Fibroblast of skin of scalp (primary cell): ENCODE measurements at regions not wholly inside any gene's neighbourhood (a gene's known extent, or its start where the extent isn't known, plus 50 kb on each side); places are given as distances from the start of the nearest gene placed in this dataset.

Source experiments
- DNase-seq: peaks from one replicate; pipeline ENCODE4 v3.0.0-alpha.2; 2013

GRCh38 chr11:114758627-114759026 lies 80.3 kb downstream of the NXPE2 start:
- no peak for DNase-seq

GRCh38 chr11:114762408-114762807 lies 84.1 kb downstream of the NXPE2 start:
- DNase-seq = peak; percentile 61

GRCh38 chr11:114764563-114764962 lies 86.2 kb downstream of the NXPE2 start:
- DNase-seq = no peak

- no peak for DNase-seq
Observed at GRCh38 chr11:114771172-114771571, 92.8 kb downstream of the NXPE2 start.

- DNase-seq = no peak
Observed at GRCh38 chr11:114773541-114774338, 95.4 kb downstream of the NXPE2 start.

GRCh38 chr11:114774599-114775361 lies 96.5 kb downstream of the NXPE2 start:
- DNase-seq = peak; percentile 61

- no peak for DNase-seq
Observed at GRCh38 chr11:114775875-114776621, 97.7 kb downstream of the NXPE2 start.

- no peak for DNase-seq
Observed at GRCh38 chr11:114776956-114777355, 98.6 kb downstream of the NXPE2 start.

- DNase-seq = no peak
Observed at GRCh38 chr11:114779189-114779588, 100.9 kb downstream of the NXPE2 start.

- DNase-seq = no peak
Observed at GRCh38 chr11:114782650-114783310, 104.5 kb downstream of the NXPE2 start.

- no peak for DNase-seq
Observed at GRCh38 chr11:114783805-114784204, 105.5 kb downstream of the NXPE2 start.

GRCh38 chr11:114784216-114784615 lies 105.9 kb downstream of the NXPE2 start:
- no peak for DNase-seq

- DNase-seq = no peak
Observed at GRCh38 chr11:114784891-114785290, 106.6 kb downstream of the NXPE2 start.

- no peak for DNase-seq
Observed at GRCh38 chr11:114785820-114786219, 107.5 kb downstream of the NXPE2 start.

GRCh38 chr11:114787126-114787525 lies 108.8 kb downstream of the NXPE2 start:
- no peak for DNase-seq

GRCh38 chr11:114790910-114791309 lies 112.6 kb downstream of the NXPE2 start:
- DNase-seq = no peak

GRCh38 chr11:114794048-114794684 lies 115.8 kb downstream of the NXPE2 start:
- DNase-seq = no peak

GRCh38 chr11:114796954-114797721 lies 118.8 kb downstream of the NXPE2 start:
- DNase-seq = no peak

GRCh38 chr11:114799476-114799875 lies 121.1 kb downstream of the NXPE2 start:
- DNase-seq = no peak

GRCh38 chr11:114801773-114802172 lies 123.4 kb downstream of the NXPE2 start:
- no peak for DNase-seq

GRCh38 chr11:114802878-114803277 lies 124.6 kb downstream of the NXPE2 start:
- no peak for DNase-seq
